ENCODE measurements at regions not wholly inside any gene's neighbourhood (a gene's known extent, or its start where the extent isn't known, plus 50 kb on each side); places are given as distances from the start of the nearest gene placed in this dataset.
"Not testable (repeated sequence)": the region's sequence is repeated elsewhere in the genome, so short reads cannot be mapped to it uniquely, and the experiment has no call there.

- DNase-seq (ENCODE audit: low read depth in 2 of 2): no peak
Observed at GRCh38 chr10:93220296-93221170, 146.8 kb downstream of the CYP26A1 start.

- DNase-seq (ENCODE audit: low read depth in 2 of 2): no peak
Observed at GRCh38 chr10:93221171-93221496, 147.4 kb downstream of the CYP26A1 start.

- no peak for DNase-seq (ENCODE audit: low read depth in 2 of 2)
Observed at GRCh38 chr10:93221521-93221920, 147.8 kb downstream of the CYP26A1 start.

GRCh38 chr10:93222211-93222754, 148.6 kb downstream of the CYP26A1 start:
- DNase-seq (ENCODE audit: low read depth in 2 of 2): no peak

GRCh38 chr10:93222876-93223275, 149.2 kb downstream of the CYP26A1 start:
- no peak for DNase-seq (ENCODE audit: low read depth in 2 of 2)

- no peak for DNase-seq (ENCODE audit: low read depth in 2 of 2)
Observed at GRCh38 chr10:93223336-93223735, 149.6 kb downstream of the CYP26A1 start.

- no peak for DNase-seq (ENCODE audit: low read depth in 2 of 2)
Observed at GRCh38 chr10:93224005-93224779, 150.5 kb downstream of the CYP26A1 start.

- no peak for DNase-seq (ENCODE audit: low read depth in 2 of 2)
Observed at GRCh38 chr10:93225938-93226337, 152.2 kb downstream of the CYP26A1 start.

GRCh38 chr10:93226619-93227018, 152.9 kb downstream of the CYP26A1 start:
- DNase-seq (ENCODE audit: low read depth in 2 of 2): no peak

GRCh38 chr10:93230596-93230995, 156.9 kb downstream of the CYP26A1 start:
- not testable (repeated sequence) for DNase-seq (ENCODE audit: low read depth in 2 of 2)

- not testable (repeated sequence) for DNase-seq (ENCODE audit: low read depth in 2 of 2)
Observed at GRCh38 chr10:93232159-93232558, 158.5 kb downstream of the CYP26A1 start.

- DNase-seq (ENCODE audit: low read depth in 2 of 2): not testable (repeated sequence)
Observed at GRCh38 chr10:93234940-93235339, 161.2 kb downstream of the CYP26A1 start.

- no peak for DNase-seq (ENCODE audit: low read depth in 2 of 2)
Observed at GRCh38 chr10:93235686-93236085, 162.0 kb downstream of the CYP26A1 start.

- no peak for DNase-seq (ENCODE audit: low read depth in 2 of 2)
Observed at GRCh38 chr10:93236393-93237040, 162.8 kb downstream of the CYP26A1 start.

- DNase-seq (ENCODE audit: low read depth in 2 of 2): no peak
Observed at GRCh38 chr10:93245147-93245546, 171.5 kb downstream of the CYP26A1 start.

- DNase-seq (ENCODE audit: low read depth in 2 of 2): no peak
Observed at GRCh38 chr10:93245779-93246178, 172.1 kb downstream of the CYP26A1 start.

GRCh38 chr10:93248583-93249227, 175.0 kb downstream of the CYP26A1 start:
- DNase-seq (ENCODE audit: low read depth in 2 of 2): no peak

GRCh38 chr10:93250010-93250409, 176.3 kb downstream of the CYP26A1 start:
- DNase-seq (ENCODE audit: low read depth in 2 of 2): no peak

GRCh38 chr10:93254180-93254853, 180.6 kb downstream of the CYP26A1 start:
- no peak for DNase-seq (ENCODE audit: low read depth in 2 of 2)

GRCh38 chr10:93255546-93255945, 181.9 kb downstream of the CYP26A1 start:
- DNase-seq (ENCODE audit: low read depth in 2 of 2): no peak

All from fibroblast of skin of left quadriceps (primary cell).